Vagina (tissue), 2 donors: ENCODE measurements at regions not wholly inside any gene's neighbourhood (a gene's known extent, or its start where the extent isn't known, plus 50 kb on each side); places are given as distances from the start of the nearest gene placed in this dataset.

Source experiments
- CTCF ChIP-seq, 3 experiments: fragments of 450-650 bp in 2 of 3; fragments of 200-600 bp in 1 of 3; sonication (generic) in 1 of 3; IDR thresholded peaks; one replicate each; pipeline ENCODE4 v1.5.1; 2017 to 2019; ENCODE audit warnings: antibody characterized with exemption in 3 of 3, mild to moderate bottlenecking in 2 of 3, moderate library complexity in 2 of 3
- POLR2A ChIP-seq, 2 donors: fragments of 450-650 bp; IDR thresholded peaks; one replicate each; pipeline ENCODE4 v1.6.1; 2017; ENCODE audit warnings: antibody characterized with exemption in 2 of 2, mild to moderate bottlenecking in 2 of 2, moderate library complexity in 2 of 2
- POLR2AphosphoS5 ChIP-seq, 2 donors: sonication (generic); formaldehyde crosslinking; IDR thresholded peaks; one replicate each; pipeline ENCODE4 v1.9.0; 2017; ENCODE audit warnings: antibody characterized with exemption in 2 of 2, mild to moderate bottlenecking in 2 of 2, low read depth in 1 of 2; ENCODE audit not compliant: insufficient read depth in 1 of 2

DNA sequence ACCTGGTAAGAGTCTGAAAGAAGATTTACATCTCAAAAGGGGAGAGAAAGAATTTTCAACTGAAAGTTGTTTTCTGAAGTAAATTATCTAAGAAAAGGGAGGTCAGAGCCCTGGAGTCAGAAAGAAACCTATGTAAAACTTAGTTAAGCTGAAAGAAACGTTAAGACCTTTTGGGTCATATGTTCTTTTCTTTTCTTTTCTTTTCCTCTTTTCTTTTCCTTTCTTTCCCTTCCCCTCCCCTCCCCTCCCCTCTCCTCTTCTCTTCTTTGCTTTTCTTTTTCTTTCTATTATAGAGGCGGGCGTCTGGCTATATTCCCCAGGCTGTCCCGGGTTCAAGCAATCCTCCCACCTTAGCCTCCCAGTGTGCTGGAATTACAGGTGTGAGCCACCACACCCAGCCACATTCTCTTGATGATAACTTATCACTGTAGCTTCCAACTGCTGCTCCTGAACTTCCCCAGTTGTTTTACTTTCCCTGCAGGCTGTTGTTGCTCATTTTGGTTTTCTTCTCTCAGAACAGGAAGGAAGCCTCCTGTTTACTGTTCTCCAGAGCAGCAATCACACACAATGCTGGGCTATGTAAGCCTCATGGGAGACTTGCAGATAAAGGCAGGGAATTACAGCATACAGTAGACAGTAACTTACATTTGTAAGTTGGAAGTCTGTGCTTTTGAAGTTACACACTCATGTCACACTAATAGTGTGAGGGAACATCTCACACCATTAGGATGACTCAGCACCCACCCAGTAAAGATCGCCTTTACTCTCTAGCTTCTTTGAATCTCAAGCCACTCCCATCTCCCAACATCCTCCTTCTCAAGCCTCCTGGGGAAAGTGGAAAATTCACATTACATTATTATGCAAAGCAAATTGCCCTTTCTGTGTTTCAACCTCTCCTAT, 2216.6 kb upstream of the WWC1 start:
- TF ChIP-seq POLR2A (IDR thresholded peaks at IDR 0.05) (no peak), CTCF (IDR thresholded peaks at IDR 0.05) (no peak), POLR2AphosphoS5 (IDR thresholded peaks at IDR 0.05; ENCODE audit: insufficient read depth in 1 of 2, low read depth in 1 of 2) (no peak)
